B cell (primary cell): ENCODE measurements at regions not wholly inside any gene's neighbourhood (a gene's known extent, or its start where the extent isn't known, plus 50 kb on each side); places are given as distances from the start of the nearest gene placed in this dataset.

Source experiments
- CTCF ChIP-seq: fragments of 200-600 bp; IDR thresholded peaks from one replicate; pipeline ENCODE4 v1.8.0; 2022; ENCODE audit warnings: antibody characterized with exemption, mild to moderate bottlenecking
- EZH2 ChIP-seq: IDR thresholded peaks from 2 replicates; pipeline ENCODE4 v1.6.1; 2012; ENCODE audit warnings: borderline replicate concordance, low read depth, mild to moderate bottlenecking, moderate library complexity, low read length; ENCODE audit not compliant: insufficient read depth, poor library complexity, severe bottlenecking

- TF ChIP-seq EZH2: no peak
- TF ChIP-seq CTCF: no peak
Observed at GRCh38 chr9:129435291-129435690, 185.6 kb downstream of the C9orf50 start.
